NCI-H82 treated with DMSO at 0.1 percent for 48 hours (cell line): ENCODE measurements at regions not wholly inside any gene's neighbourhood (a gene's known extent, or its start where the extent isn't known, plus 50 kb on each side); places are given as distances from the start of the nearest gene placed in this dataset.

Source experiments
- DNase-seq: peaks from one replicate; lab custom pipeline; 2025; ENCODE audit not compliant: unreplicated experiment; lab: John Stamatoyannopoulos, UW

GRCh38 chr11:15378941-15379340 lies 264.2 kb downstream of the INSC start:
- no peak for DNase-seq

- DNase-seq: no peak
Measured at GRCh38 chr11:15379483-15379882, 264.8 kb downstream of the INSC start.

GRCh38 chr11:15390857-15391256 lies 276.1 kb downstream of the INSC start:
- no peak for DNase-seq

GRCh38 chr11:15396778-15397177 lies 282.1 kb downstream of the INSC start:
- no peak for DNase-seq

- DNase-seq: no peak
Measured at GRCh38 chr11:15406851-15407351, 292.2 kb downstream of the INSC start.

GRCh38 chr11:15412054-15412453 lies 297.3 kb downstream of the INSC start:
- no peak for DNase-seq

GRCh38 chr11:15418921-15419320 lies 304.2 kb downstream of the INSC start:
- no peak for DNase-seq

- no peak for DNase-seq
Measured at GRCh38 chr11:15419696-15420095, 305.0 kb downstream of the INSC start.

- no peak for DNase-seq
Measured at GRCh38 chr11:15430381-15430780, 315.7 kb downstream of the INSC start.

- no peak for DNase-seq
Measured at GRCh38 chr11:15434529-15434928, 319.8 kb downstream of the INSC start.

GRCh38 chr11:15446315-15446714 lies 331.6 kb downstream of the INSC start:
- DNase-seq: no peak

- no peak for DNase-seq
Measured at GRCh38 chr11:15446929-15447328, 332.2 kb downstream of the INSC start.

GRCh38 chr11:15451713-15452112 lies 337.0 kb downstream of the INSC start:
- DNase-seq: no peak

- no peak for DNase-seq
Measured at GRCh38 chr11:15453211-15453765, 338.6 kb downstream of the INSC start.

- no peak for DNase-seq
Measured at GRCh38 chr11:15468466-15468865, 353.7 kb downstream of the INSC start.

GRCh38 chr11:15471048-15471894 lies 356.5 kb downstream of the INSC start:
- no peak for DNase-seq

GRCh38 chr11:15471895-15472799 lies 357.4 kb downstream of the INSC start:
- DNase-seq: no peak

- DNase-seq: no peak
Measured at GRCh38 chr11:15473954-15474837, 359.5 kb downstream of the INSC start.

- peak; percentile 65 for DNase-seq
Measured at GRCh38 chr11:15476371-15476917, 361.7 kb downstream of the INSC start.

- no peak for DNase-seq
Measured at GRCh38 chr11:15481871-15482270, 367.1 kb downstream of the INSC start.
